T-helper 1 cell treated with Interleukin-12 subunit alpha and Interleukin-12 subunit beta and Interleukin-4 antibody, amounts not matched to agents 30 ng/mL and 1 ng/mL, for 36 hours (primary cell): ENCODE measurements at regions not wholly inside any gene's neighbourhood (a gene's known extent, or its start where the extent isn't known, plus 50 kb on each side); places are given as distances from the start of the nearest gene placed in this dataset.

Source experiments
- intact Hi-C: fragments of 100-400 bp; cut with micrococcal nuclease; formaldehyde crosslinking; loops from one replicate; pipeline ENCODE4 v1.15.1; 2024

DNA sequence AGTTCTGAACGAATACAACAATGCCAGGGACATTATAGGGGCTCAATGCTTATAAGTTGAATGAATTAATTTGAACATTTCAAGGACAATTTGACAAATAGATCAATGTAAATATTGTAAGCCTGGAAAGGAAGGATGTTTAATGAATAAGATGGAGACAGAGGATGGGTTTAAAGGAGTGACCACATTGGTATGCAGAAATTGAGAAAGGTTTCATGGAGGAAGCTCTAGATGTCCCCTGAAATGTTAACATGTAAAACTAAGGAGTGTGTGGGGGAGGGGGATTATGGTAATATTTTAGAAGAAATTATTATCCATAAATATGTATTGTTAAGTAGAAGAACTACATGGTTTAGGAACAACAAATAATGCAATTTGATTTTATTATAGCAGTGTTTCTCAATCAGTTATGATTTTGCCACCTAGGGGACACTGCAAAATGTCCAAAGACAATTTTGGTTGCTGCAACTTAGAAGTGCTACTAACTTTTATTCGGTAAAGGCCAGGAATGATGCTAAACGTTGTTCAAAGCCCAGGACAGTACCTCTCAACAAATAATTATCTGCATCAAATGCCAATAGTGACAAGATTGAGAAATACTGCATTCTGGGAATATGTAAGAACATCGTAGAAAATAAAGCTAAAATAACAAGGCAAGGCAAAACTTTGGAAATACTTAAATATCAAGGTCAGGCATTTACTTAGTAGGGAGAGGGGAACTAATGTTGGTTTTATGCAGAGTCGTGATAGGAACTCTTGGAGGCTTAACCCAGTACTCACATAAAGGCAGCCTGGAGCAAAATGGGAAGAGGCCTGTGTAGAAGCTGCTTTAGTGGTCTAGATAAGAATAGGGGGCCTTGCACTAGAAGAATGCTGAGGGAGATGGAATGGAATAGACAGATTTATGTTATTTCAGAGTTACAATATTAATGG, 686.9 kb upstream of the CITED2 start:
- intact Hi-C loops, result no loop called here

DNA sequence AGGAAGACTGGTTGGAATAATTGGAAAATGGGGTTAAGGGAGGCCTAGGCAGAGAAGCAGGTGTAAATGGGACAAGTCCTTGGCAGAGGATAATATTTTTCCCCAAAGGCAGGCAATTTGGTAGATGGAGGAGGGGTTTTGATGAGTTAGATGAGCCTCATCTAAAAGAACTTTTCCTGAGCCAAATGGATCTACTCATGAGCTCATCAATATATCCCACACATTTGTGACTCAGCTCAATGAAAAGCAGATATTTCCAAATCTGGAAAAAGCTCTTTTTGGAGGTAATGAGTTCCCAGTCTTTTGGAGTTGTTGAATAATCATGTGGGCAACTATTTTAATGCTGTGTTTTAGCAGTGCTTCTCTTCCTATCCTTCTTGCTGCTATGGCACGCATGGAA, 685.5 kb upstream of the CITED2 start:
- intact Hi-C loops, result no loop called here

DNA sequence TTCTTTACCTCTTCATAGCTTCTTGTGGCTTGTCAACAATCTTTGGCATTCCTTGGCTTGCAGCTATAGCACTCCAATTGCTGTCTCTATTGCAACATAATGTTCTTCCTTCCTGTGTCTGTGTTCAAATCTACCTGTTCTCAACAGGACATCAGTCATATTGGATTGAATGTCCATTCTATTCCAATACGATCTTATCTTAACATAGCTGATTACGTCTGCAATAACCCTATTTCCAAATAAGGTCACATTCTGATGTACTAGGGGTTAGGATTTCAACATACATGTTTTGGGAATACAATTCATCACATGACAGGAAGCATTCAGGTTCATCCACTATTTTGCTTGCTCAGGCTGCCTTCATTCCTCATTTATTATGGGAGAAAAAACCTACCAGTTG, 684.4 kb upstream of the CITED2 start:
- intact Hi-C loops, result no loop called here

DNA sequence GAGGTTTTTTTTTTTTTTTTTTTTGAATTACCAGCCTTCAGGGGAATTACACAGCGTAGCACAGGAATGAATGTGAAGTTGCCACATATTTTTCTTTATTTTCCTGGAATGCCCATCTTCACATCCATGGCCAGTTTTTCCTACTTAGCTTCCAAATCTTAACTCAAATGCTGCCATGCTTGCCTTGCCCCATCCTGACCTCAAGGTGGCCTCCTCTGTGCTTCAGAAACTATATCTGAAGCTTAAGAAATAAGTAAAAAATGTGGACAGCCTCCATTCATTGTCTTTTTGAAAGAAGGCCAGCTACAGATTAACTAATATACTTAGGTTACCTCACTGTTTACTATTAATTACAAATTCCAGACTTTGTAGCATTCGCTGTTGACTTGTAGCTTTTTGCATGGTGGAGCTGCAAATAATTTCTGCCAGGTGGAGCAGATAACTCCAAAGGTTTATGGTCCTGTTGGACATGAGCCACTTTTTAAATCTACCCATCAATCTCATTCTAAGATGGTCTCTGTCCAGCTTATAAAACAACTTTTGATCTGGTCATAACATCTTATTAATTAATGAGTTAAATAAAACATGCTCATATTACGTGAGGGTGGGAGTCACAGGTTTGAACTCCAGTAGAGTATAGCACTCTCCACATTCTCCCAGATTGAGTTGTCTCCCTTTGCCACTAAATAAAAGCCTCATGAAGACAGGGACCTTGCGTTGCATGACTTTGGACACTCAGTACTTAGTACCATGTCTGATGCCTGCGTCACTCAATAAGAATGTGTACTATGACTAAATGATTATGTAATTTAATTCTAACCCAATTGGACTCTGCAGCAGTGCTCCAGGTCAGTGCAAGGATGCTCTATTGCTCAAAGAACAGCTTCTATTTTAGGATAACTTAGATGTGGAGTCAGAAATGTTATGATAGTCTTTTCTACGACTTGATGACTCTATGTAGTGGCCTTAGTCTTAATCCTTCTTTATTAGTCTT, 678.6 kb upstream of the CITED2 start:
- intact Hi-C loops, result loop anchor here (5.0 kb wide), 1 partner anchor 869 kb away; no protein-coding TSS in a partner anchor

DNA sequence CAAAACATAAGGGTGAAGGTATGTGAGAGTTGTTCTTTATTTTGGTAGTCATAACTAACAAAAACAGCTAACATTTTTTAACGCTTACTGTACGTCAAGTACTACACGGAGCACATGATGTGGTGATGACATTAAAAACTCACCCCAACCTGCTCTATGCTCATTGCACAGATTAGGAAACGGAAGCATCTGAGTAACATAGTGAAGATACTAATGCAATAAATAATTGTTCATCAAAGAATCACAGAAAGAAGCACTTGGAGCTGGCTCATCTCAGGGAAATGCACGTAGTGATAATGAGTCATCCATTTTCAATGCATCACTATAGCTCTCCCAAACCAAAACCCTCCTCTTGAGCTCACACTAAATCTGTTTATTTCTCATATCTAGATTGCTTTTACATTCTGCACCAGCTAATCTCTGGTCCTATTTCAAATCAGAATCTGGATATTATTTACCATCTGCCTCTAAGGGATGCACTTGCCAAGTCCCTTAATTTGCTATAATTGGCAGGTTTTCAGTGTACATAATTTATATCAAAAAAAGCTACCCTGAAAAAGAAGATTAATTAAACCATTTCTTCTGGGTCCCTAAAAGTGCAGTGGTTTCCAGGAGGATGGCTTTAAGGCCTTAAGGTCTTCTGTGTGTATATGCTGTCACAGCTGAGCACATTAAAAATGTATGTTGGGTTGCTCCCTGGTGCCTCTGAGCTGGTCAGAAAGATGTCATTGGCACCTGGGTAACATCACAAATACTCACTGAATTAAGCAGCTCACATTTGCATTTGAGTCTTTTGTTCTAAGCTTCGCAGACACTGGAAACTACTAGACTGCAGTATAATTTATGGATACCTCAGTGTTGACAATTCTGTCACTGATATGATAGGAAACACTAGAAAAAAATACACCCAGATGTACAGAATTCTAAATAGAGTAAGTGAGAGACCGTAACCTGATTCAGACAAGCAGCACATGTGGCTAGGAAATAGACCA, 677.4 kb upstream of the CITED2 start:
- intact Hi-C loops, result loop anchor here (5.0 kb wide), 1 partner anchor 870 kb away; no protein-coding TSS in a partner anchor

DNA sequence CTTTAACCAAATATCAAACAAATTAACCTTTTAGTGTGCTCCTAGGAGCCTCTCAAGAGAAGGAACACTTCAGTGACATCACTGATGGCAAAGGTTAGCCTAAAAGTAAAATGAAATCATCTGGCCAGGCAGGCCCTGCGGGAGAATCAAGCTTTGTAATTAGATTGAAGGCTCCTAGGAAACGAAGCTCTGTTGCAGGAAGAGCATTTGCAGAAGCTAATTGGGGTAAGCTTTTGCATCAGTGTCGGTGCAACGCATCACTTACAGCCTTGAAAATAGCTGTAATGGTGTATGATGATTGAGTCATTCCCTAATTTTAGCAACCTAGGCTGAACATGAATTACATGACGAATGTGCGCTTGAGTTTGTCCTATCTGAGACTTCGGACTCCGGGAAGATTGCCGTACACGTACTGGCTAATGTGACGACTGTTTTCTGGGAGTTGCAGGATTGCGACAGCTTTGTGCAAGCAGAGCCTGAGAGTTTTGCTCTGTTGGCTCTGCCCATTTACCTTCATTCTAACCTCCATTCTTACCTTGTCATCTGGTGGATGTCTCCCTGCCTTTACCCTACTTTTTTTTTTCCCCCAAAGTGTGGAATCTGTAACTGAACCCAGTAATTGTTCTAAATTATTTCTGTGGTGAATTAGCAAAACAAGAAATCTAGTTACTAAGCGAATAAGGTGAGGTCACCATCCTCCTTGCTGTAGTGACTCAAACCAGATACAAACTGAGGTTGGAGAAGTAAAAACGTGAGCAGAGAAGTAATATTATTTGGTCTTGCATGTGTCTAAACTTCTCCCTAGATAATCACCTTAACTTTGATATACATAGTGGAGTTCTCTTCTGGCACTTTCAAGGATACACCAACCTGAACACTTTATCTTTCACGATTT, 675.9 kb upstream of the CITED2 start:
- intact Hi-C loops, result loop anchor here (5.0 kb wide), 1 partner anchor 872 kb away; no protein-coding TSS in a partner anchor

DNA sequence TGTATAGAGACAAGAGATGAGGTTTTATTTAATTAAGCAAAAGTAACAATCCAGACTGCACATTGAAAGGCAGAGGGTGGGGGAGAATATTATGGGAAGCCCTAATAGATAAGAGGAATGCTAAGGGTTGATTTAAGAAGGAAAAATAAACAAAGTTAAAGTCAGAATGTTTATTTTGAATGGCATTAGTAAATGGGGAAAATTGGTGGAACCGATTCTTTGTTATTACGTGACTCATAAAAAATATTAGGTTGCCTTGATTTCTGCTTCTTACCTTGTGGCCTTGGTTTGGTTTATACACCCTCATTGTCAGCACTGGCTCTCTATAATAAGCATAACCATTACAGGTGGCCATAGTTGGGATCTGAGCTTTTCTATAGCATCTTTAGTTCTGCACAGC, 674.8 kb upstream of the CITED2 start:
- intact Hi-C loops, result no loop called here

DNA sequence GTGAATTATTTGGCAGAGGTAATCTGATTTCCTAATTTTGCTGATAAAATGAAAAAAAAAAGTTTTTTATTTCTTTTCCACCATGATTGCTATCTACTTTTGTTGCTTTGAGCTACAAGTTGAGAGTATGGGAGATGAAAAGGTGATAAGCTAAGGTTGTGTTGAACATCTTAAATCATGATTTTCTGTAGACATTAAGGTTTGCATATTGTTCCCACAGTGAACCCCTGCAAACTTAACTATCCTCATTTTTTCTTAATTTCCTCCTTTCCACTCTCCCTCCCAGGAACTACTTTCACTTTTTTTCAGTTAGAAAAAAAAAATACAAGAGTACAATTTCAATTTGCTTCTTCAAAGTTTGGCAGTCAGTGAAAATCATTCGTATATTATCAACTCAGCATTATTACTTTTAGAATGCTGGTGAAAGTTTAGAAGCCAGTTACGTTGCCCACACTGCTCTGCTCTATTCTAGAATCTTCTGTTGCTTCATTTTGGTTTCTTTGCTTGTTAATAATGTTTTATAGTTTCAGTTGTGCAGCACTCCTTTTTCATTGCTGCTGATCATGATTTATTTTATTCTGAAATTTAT, 673.8 kb upstream of the CITED2 start:
- intact Hi-C loops, result no loop called here

DNA sequence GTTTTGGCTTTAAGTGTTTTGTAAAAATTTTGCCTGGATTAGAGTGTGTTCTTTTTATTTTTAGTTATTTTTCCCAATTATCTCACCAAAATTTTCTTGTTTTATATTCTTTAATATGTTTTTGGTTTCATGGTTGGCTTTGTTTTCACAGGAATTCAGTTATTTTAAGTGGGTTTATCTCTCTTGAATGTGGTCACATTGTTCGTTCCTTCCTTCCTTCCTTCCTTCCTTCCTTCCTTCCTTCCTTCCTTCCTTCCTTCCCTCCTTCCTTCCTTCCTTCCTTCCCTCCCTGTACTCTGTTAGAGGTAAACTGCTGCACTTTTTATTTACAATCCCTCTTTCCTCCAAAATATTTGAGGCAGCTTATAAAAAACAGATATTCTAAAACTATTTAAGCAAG, 672.9 kb upstream of the CITED2 start:
- intact Hi-C loops, result no loop called here

DNA sequence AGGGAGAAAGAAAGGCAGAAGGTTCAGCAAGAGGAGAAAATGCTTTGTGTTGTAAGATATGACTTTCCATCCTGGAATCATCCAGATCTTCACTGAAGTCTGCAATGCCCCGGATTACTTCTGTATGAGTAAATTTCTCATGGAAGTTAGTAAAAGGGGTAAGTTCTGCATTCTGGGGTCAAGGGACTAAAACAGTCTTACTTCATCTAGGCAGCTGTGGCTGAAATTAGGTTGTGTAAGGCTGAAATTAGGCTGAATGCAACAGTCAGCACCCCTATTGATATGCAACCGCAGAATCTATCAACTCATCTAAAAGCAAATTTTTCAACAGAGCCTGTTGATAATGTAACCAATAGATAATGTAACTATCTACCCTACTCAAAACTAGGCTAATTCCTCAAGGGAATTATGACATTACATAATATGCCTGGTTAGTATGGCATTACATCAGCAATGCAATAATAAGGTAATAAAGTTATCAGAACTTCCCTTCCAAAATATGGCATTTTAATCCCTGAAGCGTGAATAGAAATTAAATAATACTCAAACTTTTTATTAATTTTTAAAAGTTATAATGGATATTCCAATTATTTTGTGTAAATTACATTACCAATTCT, 671.7 kb upstream of the CITED2 start:
- intact Hi-C loops, result no loop called here

DNA sequence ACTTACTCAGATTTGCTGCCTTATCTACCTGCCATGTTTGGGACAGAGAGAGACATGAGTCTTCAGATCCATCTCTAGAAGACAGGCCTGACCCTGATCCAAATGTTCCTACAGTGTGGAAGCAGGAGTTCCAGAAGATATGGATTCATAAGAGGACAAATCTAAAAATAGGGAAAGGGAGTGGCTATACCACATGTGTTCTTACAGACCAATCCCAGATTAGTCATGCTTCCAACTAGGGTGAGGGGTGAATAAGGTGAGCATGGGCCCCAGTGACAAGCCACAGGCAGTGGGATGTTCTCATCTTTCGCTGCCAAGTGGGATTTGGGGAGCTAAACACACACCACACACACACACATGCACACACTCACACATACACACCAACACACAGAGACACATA, 670.7 kb upstream of the CITED2 start:
- intact Hi-C loops, result no loop called here

DNA sequence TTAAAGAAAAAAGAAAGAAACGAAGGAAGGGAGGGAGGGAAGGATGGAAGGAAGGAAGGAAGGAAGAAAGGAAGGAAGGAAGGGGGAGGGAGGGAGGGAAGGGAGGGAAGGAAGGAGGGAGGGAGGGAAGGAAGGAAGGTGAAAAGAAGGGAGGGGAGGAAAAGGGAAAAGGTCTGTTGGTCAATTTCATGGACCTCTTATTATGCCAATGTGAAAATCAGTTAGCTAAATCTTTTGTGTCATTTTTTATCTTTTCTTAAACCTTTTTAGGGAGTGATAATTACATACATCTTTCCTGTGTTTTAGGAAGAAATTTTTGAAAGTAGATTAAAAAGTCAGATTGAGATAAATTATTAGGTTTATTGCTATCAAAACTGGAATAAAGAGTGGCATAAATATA, 670.2 kb upstream of the CITED2 start:
- intact Hi-C loops, result no loop called here

DNA sequence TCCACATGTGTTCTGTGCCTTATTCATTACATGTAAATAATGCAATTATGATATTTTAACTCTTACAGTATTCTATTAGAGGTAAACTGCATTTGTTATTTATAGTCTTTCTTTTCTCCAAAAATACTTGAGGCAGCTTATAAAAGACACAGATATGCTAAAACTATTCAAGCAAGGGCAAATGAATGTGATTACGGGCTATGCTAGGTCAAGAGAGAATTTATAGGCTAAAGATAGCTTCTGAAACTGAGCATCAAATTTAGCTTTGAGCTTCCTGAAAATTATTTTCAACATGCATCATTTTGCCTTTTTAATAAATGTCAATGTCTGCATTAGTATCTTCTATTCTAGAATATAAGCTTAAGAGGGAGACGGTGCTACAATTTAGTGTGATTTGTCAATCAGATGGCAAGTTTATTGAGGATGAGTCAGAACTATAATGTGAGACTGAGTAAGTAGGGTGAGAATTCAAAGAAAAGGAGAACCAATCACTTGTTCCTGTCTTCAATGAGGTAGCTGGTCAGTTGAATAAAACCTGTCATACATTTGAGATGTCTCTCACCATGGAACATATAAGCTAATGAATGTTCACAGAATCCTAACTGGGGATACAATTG, 669.4 kb upstream of the CITED2 start:
- intact Hi-C loops, result no loop called here

DNA sequence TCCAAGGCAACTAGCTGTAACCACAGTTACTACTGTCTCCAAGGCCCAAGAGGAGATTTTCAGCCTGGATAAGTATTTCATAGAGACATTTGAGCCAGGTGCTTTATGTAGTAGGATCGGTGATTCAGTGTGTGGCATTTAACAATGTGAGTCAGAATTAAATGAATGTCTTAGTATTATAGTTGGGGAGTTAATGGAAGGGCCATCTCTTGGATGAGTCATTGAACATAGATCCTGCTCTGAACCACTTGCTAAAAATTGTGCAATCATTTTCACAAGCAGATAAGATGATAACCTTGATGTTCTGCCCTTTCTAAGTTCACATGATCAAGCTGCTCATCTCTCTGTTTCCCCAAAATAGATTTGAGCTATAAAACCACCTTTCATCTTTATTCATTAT, 668.9 kb upstream of the CITED2 start:
- intact Hi-C loops, result no loop called here

DNA sequence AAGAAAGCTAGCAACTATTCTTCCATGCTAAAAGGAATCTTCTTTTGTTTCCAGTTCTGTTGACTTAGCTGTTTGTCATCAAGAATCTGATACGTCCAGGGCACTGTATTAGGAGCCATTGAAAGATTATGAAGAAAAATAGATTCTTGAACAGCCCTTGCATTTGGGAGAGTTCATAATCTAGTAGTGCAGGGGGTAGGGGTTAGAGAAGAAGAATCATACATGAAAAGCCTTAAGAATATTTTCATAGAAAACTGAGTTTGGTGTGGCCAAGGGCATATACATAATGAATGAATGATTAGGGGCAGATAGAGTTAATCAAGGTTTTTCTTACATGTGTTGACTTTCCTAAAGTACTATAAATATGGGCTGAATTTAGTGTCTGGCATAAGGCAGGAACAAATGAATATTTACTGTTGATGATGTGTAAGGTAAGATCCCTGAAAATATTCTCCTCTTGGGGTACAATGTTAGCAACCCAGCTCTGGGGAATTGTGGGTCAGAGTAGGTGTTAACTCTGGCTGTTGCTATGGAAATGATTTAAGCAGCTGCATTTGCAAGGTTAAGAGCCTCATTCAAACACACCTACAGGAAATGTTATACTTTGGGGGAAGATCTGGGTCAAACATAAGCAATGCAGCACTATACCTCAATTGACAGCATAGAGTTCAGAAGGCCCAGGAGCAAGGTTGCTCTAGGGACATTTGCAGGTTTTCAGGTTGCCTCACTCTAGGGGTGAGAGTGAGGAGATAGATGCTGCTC, 667.3 kb upstream of the CITED2 start:
- intact Hi-C loops, result no loop called here

DNA sequence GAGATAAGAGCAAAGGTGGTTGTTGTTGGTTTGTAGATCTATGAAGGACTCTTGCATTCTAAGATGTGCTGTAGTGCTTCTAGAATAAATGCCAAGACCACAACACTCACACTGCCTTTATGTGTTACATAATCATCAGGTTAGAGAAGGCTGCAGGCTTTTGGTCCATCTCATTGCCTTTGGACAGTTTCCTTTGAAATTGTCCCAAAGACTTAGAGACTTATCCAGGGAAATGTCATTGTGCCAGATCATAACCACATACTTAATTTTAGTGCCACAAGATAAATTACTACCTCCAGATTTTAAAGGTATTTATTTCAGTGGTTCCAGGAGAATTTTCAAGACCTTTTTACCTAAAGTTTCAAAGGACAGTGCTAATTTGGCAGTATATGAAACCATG, 666.6 kb upstream of the CITED2 start:
- intact Hi-C loops, result no loop called here

DNA sequence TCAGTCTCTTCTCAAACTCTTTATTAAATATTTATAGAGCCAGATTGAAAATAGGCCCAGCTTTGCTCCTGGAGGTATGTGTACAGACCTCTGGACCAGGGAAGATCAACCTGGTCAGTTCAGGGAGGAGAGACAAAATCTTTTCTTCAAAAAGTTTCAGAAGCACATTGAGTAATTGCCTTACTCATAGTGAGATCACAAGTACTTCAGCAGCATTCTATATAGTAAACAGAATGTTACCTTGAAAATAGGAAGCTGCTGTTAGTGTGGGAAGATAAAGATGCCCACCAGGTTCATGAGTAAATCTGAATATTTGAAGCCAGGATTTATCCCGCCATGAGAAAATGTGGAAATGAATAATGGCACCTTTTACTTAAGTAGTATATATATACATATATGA, 665.9 kb upstream of the CITED2 start:
- intact Hi-C loops, result no loop called here

DNA sequence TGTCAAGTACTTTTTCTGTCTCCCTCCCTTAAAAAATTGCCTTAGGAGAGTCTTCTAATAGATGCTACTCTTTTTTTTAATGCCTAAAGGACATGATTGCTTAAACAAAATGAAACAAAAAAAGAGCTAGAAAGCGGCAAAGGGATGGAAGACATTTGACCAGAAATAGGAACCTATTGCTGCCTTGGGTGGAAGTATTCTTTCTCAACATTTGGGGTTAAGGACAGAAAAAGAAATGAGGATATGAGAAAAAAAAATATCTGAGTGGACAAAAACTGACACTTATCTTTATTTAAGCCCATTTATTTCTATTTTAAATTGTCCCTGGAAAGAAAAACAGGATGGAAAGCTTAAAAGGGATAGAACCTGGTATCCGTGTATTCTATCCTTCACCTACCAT, 664.9 kb upstream of the CITED2 start:
- intact Hi-C loops, result no loop called here
